Neural cell (in vitro differentiated cells): ENCODE measurements at regions not wholly inside any gene's neighbourhood (a gene's known extent, or its start where the extent isn't known, plus 50 kb on each side); places are given as distances from the start of the nearest gene placed in this dataset.
"Not testable (repeated sequence)": the region's sequence is repeated elsewhere in the genome, so short reads cannot be mapped to it uniquely, and the experiment has no call there.

Experiments
- H2AFZ ChIP-seq: fragments of 200-600, 300-800 bp; sonication (generic), shearing (Covaris generic); 2 replicates; pipeline ENCODE4 v1.6.0; 2014; ENCODE audit warnings: low read depth, mild to moderate bottlenecking, antibody characterized with exemption, low read length, moderate library complexity
- H3F3A ChIP-seq: fragments of 200-600 bp; shearing (Covaris generic); 2 replicates; pipeline ENCODE4 v1.6.1; 2016; ENCODE audit warnings: mild to moderate bottlenecking, moderate library complexity, mixed read lengths, antibody characterized with exemption, low read length; ENCODE audit not compliant: insufficient read depth, poor library complexity, severe bottlenecking
- H3K27ac ChIP-seq: fragments of 200-600, 300-800 bp; sonication (generic), shearing (Covaris generic); 2 replicates; pipeline ENCODE4 v1.5.1; 2014; ENCODE audit warnings: mild to moderate bottlenecking, low read length, moderate library complexity
- H3K27me3 ChIP-seq: fragments of 300-800, 200-600 bp; sonication (generic), shearing (Covaris generic); 2 replicates; pipeline ENCODE4 v1.6.0; 2014; ENCODE audit warnings: mild to moderate bottlenecking, low read depth, low read length, moderate library complexity; ENCODE audit not compliant: insufficient read depth
- H3K36me3 ChIP-seq: fragments of 300-800, 200-600 bp; sonication (generic), shearing (Covaris generic); 2 replicates; pipeline ENCODE4 v1.5.1; 2014; ENCODE audit warnings: mild to moderate bottlenecking, antibody characterized with exemption, low read length, moderate library complexity; ENCODE audit not compliant: insufficient read depth
- H3K4me2 ChIP-seq: fragments of 300-800, 200-600 bp; sonication (generic), shearing (Covaris generic); 2 replicates; pipeline ENCODE4 v1.6.0; 2014; ENCODE audit warnings: mild to moderate bottlenecking, low read length
- H3K4me3 ChIP-seq: fragments of 300-800, 200-600 bp; sonication (generic), shearing (Covaris generic); 2 replicates; pipeline ENCODE4 v1.5.1; 2014; ENCODE audit warnings: mild to moderate bottlenecking, low read length, moderate library complexity
- H3K79me2 ChIP-seq: fragments of 200-600 bp; shearing (Covaris generic); replicated peaks from 2 replicates; pipeline ENCODE4 v1.6.0; 2014; ENCODE audit warnings: mild to moderate bottlenecking, low read length, moderate library complexity; ENCODE audit not compliant: insufficient read depth
- H3K9ac ChIP-seq: fragments of 300-800, 200-600 bp; sonication (generic), shearing (Covaris generic); 2 replicates; pipeline ENCODE4 v1.6.1; 2016; ENCODE audit warnings: mild to moderate bottlenecking, low read length, mixed read lengths
- H3K9me2 ChIP-seq: fragments of 200-600 bp; shearing (Covaris generic); 2 replicates; pipeline ENCODE4 v1.6.1; 2016; ENCODE audit warnings: mild to moderate bottlenecking, low read length, mixed read lengths; ENCODE audit not compliant: insufficient read depth
- H3K9me3 ChIP-seq: fragments of 200-600, 300-800 bp; sonication (generic), shearing (Covaris generic); 2 replicates; pipeline ENCODE4 v1.6.1; 2016; ENCODE audit warnings: mild to moderate bottlenecking, mixed run types, low read length, moderate library complexity, mixed read lengths
- H4K20me1 ChIP-seq: fragments of 200-600 bp; shearing (Covaris generic); 2 replicates; pipeline ENCODE4 v1.6.1; 2016; ENCODE audit warnings: mild to moderate bottlenecking, mixed run types; ENCODE audit not compliant: insufficient read depth
- EP300 ChIP-seq: fragments of 450-650 bp; conservative IDR thresholded peaks from 2 replicates; pipeline ENCODE4 v1.6.1; 2014; ENCODE audit warnings: antibody characterized with exemption, mild to moderate bottlenecking, moderate library complexity; ENCODE audit not compliant: poor library complexity, severe bottlenecking
- EZH2 ChIP-seq: fragments of 200-600, 300-800 bp; shearing (Covaris generic), sonication (generic); IDR thresholded peaks from 2 replicates; pipeline ENCODE4 v1.6.1; 2014; ENCODE audit warnings: antibody characterized with exemption, low read length, borderline replicate concordance, mild to moderate bottlenecking; ENCODE audit not compliant: insufficient read depth, poor library complexity, severe bottlenecking
- MXI1 ChIP-seq: fragments of 450-650 bp; conservative IDR thresholded peaks from 2 replicates; pipeline ENCODE4 v1.6.1; 2014; ENCODE audit warnings: antibody characterized with exemption, mild to moderate bottlenecking; ENCODE audit not compliant: poor library complexity, severe bottlenecking
- POLR2AphosphoS5 ChIP-seq: IDR thresholded peaks from 2 replicates; pipeline ENCODE4 v1.6.1; 2012
- RAD21 ChIP-seq: fragments of 450-650 bp; conservative IDR thresholded peaks from 2 replicates; pipeline ENCODE4 v1.6.1; 2014; ENCODE audit warnings: antibody characterized with exemption, mild to moderate bottlenecking, moderate library complexity
- SMC3 ChIP-seq: fragments of 450-650 bp; conservative IDR thresholded peaks from 2 replicates; pipeline ENCODE4 v1.6.1; 2014; ENCODE audit warnings: antibody characterized with exemption, mild to moderate bottlenecking, moderate library complexity; ENCODE audit not compliant: poor library complexity
- TAF1 ChIP-seq: IDR thresholded peaks from 2 replicates; pipeline ENCODE4 v1.6.1; 2012; ENCODE audit warnings: low read depth
- TF ChIP-seq, protein P1 (sequence below): IDR thresholded peaks from 2 replicates; pipeline ENCODE4 v1.6.1; 2012; ENCODE audit warnings: borderline replicate concordance
- TF ChIP-seq, protein P2 (sequence below): fragments of 450-650 bp; IDR thresholded peaks from 2 replicates; pipeline ENCODE4 v1.5.1; 2014; ENCODE audit warnings: antibody characterized with exemption, mild to moderate bottlenecking, moderate library complexity; ENCODE audit not compliant: poor library complexity, severe bottlenecking

DNA sequence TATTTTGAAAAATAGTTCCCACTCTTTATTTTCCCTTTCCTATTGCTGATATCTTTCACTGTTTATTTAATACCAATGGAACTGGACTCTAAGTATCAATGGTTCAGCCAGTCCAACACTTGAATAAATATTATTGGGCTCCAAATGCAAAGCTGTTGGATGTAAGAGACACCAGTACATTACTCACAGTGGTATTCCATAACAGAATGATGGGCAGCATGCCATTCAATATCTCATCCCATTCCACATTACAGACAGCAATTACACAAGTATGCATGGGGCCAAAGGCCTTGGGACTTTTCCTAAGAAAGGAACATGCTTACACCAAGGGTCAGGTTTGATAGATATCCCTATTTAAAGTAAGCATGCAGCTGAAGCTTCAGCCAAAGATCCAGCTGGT is 231.9 kb downstream of the RND3 start:
- Histone ChIP-seq H3F3A (no peaks in the 10 kb centered on the region), H3K79me2 (no peaks in the 10 kb centered on the region), H3K9ac (no peak overlapping the region), H3K36me3 (no peaks in the 10 kb centered on the region), H3K27me3 (no peaks in the 10 kb centered on the region), H3K9me2 (no peaks in the 10 kb centered on the region), H4K20me1 (no peaks in the 10 kb centered on the region), H3K9me3 (no peaks in the 10 kb centered on the region), H3K27ac (no peak overlapping the region), H2AFZ (no peak overlapping the region), H3K4me3 (no peak overlapping the region), H3K4me2 (no peak overlapping the region)
- TF ChIP-seq MXI1 (no peak), EP300 (no peak), EZH2 (no peak), RAD21 (no peak), SMC3 (no peak), POLR2AphosphoS5 (no peak), TAF1 (no peak)
- TF ChIP-seq, protein P1, sequence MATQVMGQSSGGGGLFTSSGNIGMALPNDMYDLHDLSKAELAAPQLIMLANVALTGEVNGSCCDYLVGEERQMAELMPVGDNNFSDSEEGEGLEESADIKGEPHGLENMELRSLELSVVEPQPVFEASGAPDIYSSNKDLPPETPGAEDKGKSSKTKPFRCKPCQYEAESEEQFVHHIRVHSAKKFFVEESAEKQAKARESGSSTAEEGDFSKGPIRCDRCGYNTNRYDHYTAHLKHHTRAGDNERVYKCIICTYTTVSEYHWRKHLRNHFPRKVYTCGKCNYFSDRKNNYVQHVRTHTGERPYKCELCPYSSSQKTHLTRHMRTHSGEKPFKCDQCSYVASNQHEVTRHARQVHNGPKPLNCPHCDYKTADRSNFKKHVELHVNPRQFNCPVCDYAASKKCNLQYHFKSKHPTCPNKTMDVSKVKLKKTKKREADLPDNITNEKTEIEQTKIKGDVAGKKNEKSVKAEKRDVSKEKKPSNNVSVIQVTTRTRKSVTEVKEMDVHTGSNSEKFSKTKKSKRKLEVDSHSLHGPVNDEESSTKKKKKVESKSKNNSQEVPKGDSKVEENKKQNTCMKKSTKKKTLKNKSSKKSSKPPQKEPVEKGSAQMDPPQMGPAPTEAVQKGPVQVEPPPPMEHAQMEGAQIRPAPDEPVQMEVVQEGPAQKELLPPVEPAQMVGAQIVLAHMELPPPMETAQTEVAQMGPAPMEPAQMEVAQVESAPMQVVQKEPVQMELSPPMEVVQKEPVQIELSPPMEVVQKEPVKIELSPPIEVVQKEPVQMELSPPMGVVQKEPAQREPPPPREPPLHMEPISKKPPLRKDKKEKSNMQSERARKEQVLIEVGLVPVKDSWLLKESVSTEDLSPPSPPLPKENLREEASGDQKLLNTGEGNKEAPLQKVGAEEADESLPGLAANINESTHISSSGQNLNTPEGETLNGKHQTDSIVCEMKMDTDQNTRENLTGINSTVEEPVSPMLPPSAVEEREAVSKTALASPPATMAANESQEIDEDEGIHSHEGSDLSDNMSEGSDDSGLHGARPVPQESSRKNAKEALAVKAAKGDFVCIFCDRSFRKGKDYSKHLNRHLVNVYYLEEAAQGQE, result no peak
- TF ChIP-seq, protein P2, sequence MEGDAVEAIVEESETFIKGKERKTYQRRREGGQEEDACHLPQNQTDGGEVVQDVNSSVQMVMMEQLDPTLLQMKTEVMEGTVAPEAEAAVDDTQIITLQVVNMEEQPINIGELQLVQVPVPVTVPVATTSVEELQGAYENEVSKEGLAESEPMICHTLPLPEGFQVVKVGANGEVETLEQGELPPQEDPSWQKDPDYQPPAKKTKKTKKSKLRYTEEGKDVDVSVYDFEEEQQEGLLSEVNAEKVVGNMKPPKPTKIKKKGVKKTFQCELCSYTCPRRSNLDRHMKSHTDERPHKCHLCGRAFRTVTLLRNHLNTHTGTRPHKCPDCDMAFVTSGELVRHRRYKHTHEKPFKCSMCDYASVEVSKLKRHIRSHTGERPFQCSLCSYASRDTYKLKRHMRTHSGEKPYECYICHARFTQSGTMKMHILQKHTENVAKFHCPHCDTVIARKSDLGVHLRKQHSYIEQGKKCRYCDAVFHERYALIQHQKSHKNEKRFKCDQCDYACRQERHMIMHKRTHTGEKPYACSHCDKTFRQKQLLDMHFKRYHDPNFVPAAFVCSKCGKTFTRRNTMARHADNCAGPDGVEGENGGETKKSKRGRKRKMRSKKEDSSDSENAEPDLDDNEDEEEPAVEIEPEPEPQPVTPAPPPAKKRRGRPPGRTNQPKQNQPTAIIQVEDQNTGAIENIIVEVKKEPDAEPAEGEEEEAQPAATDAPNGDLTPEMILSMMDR, result no peak

DNA sequence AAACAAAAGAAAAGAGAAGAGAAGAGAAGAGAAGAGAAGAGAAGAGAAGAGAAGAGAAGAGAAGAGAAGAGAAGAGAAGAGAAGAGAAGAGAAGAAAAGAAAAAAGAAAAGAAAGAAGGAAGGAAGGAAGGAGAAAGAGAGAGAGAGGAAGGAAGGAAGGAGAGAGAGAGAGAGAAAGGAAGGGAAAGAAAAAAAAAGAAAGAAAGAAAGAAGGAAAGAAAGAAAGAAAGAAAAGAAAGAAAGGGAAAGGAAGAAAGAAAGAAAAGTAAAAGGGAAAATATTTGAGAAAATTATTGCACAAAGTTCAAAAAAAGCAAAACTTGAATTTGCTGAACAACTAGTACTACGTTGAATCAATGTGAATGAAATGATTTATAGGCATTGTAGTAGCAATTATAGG is 237.7 kb downstream of the RND3 start:
- H3F3A ChIP-seq, H3K9me3 ChIP-seq, H3K36me3 ChIP-seq, H2AFZ ChIP-seq, H3K79me2 ChIP-seq, H3K4me3 ChIP-seq, H3K9ac ChIP-seq, H3K27ac ChIP-seq, H4K20me1 ChIP-seq, H3K27me3 ChIP-seq, H3K9me2 ChIP-seq, H3K4me2 ChIP-seq: not testable (repeated sequence)

DNA sequence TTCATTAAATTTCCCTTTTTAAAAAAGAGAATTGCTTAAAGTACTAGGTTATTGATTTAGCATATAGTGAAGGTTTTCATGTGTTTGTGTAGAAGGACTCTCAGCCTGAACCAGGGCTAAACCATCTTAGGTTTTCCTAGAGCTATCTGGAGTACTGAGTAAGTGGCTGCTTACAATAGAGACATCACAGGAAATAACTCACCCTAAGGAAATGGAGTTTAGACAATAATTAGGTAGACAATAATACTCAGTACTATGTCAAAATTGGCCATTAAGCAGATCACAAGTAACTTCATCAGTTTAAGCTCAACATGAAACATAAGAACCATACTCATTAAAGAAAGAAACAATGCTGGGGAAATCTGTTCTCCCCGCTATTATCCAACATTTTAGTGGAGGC is 240.0 kb downstream of the RND3 start:
- no peak overlapping the region for H3K27ac ChIP-seq
- no peaks in the 10 kb centered on the region for H3F3A ChIP-seq
- H3K4me3 ChIP-seq, result no peak overlapping the region
- no peaks in the 10 kb centered on the region for H3K27me3 ChIP-seq
- TF ChIP-seq TAF1 (no peak), EP300 (no peak), SMC3 (no peak), EZH2 (no peak), MXI1 (no peak)
- no peak overlapping the region for H3K9ac ChIP-seq
- no peaks in the 10 kb centered on the region for H3K9me3 ChIP-seq
- no peak overlapping the region for H3K4me2 ChIP-seq
- no peaks in the 10 kb centered on the region for H3K36me3 ChIP-seq
- no peaks in the 10 kb centered on the region for H3K79me2 ChIP-seq
- no peaks in the 10 kb centered on the region for H3K9me2 ChIP-seq
- H2AFZ ChIP-seq, result no peak overlapping the region
- no peaks in the 10 kb centered on the region for H4K20me1 ChIP-seq
